Kidney (tissue), 13 donors: ENCODE measurements at regions not wholly inside any gene's neighbourhood (a gene's known extent, or its start where the extent isn't known, plus 50 kb on each side); places are given as distances from the start of the nearest gene placed in this dataset.

Source experiments
- DNase-seq, 5 donors: peaks; one replicate each; pipeline ENCODE4 v3.0.0-alpha.2; 2013 to 2020
- FAIRE-seq: peaks from 2 replicates; lab custom pipeline; 2012; peaks lifted over from hg19 to GRCh38; lab: Jason Lieb, UNC
- H3K27ac ChIP-seq, 2 donors: one replicate each; pipeline ENCODE4 v1.7.0; 2013; ENCODE audit warnings: low read depth in 2 of 2, low read length in 2 of 2, inconsistent platforms in 1 of 2
- H3K27me3 ChIP-seq: one replicate; pipeline ENCODE4 v1.7.1; 2013; ENCODE audit warnings: low read length, inconsistent platforms; ENCODE audit not compliant: control insufficient read depth, insufficient read depth
- H3K36me3 ChIP-seq, 3 donors: one replicate each; pipeline versions ENCODE4 v1.7.0 to v1.7.1; 2013; ENCODE audit warnings: low read length in 3 of 3, control low read depth in 1 of 3, inconsistent platforms in 1 of 3; ENCODE audit not compliant: insufficient read depth in 3 of 3, control insufficient read depth in 2 of 3
- H3K4me1 ChIP-seq, 3 donors: one replicate each; pipeline versions ENCODE4 v1.7.0 to v1.7.1; 2013; ENCODE audit warnings: low read length in 3 of 3, inconsistent platforms in 1 of 3, low read depth in 1 of 3; ENCODE audit not compliant: control insufficient read depth in 2 of 3, insufficient read depth in 2 of 3
- H3K4me3 ChIP-seq, 3 donors: one replicate each; pipeline versions ENCODE4 v1.7.0 to v1.8.1; 2013; ENCODE audit warnings: low read length in 3 of 3, control low read depth in 1 of 3, inconsistent platforms in 1 of 3
- H3K9ac ChIP-seq, 3 donors: one replicate each; pipeline versions ENCODE4 v1.7.0 to v1.7.1; 2013; ENCODE audit warnings: low read length in 3 of 3, control low read depth in 1 of 3, inconsistent platforms in 1 of 3
- H3K9me3 ChIP-seq, 3 donors: one replicate each; pipeline versions ENCODE4 v1.7.0 to v1.7.1; 2013; ENCODE audit warnings: low read length in 3 of 3, control low read depth in 1 of 3, inconsistent platforms in 1 of 3; ENCODE audit not compliant: control insufficient read depth in 2 of 3, insufficient read depth in 1 of 3
- intact Hi-C: fragments of 100-400 bp; cut with DNase I; formaldehyde crosslinking; loops from one replicate; pipeline ENCODE4 v1.11.1; 2022
- TF ChIP-seq, protein P1 (sequence below): IDR thresholded peaks from 3 replicates; pipeline ENCODE4 v1.5.1; 2012; ENCODE audit warnings: mild to moderate bottlenecking, moderate library complexity, borderline replicate concordance; ENCODE audit not compliant: insufficient read depth; ENCODE audit errors: extremely low read depth
- donor health status: control.
- donor health status: control.
- donor health status: control.
- donor health status: control.
- donor health status: control.
- donor health status: DM: yes; HTN: yes; CAD: no.
- donor health status: Normal renal cell carcinoma (clear cell type).

DNA sequence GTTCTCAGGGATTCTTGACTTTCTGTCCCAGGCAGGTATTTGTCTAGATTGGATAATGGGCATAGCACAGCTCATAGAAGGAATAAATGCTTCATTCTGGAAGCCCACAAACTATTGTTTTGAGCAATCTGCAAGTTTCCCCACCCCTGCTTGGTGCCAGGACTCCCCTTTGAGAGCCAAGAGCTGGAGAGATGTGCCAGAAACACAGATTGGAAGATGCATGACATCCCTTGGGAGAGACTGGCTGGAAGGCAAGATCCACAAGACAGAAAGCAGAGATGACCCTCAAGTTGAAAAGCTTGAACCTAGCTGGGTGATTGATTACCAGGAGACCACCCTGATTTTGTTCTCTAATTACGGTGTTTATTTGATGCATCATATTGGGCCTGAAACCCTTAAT lies 89.2 kb upstream of the E2F8 start:
- Histone ChIP-seq H3K4me1 (no peaks in the 10 kb centered on the region), H3K27ac (no peak overlapping the region)
- TF ChIP-seq, protein P1, sequence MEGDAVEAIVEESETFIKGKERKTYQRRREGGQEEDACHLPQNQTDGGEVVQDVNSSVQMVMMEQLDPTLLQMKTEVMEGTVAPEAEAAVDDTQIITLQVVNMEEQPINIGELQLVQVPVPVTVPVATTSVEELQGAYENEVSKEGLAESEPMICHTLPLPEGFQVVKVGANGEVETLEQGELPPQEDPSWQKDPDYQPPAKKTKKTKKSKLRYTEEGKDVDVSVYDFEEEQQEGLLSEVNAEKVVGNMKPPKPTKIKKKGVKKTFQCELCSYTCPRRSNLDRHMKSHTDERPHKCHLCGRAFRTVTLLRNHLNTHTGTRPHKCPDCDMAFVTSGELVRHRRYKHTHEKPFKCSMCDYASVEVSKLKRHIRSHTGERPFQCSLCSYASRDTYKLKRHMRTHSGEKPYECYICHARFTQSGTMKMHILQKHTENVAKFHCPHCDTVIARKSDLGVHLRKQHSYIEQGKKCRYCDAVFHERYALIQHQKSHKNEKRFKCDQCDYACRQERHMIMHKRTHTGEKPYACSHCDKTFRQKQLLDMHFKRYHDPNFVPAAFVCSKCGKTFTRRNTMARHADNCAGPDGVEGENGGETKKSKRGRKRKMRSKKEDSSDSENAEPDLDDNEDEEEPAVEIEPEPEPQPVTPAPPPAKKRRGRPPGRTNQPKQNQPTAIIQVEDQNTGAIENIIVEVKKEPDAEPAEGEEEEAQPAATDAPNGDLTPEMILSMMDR = no peak

DNA sequence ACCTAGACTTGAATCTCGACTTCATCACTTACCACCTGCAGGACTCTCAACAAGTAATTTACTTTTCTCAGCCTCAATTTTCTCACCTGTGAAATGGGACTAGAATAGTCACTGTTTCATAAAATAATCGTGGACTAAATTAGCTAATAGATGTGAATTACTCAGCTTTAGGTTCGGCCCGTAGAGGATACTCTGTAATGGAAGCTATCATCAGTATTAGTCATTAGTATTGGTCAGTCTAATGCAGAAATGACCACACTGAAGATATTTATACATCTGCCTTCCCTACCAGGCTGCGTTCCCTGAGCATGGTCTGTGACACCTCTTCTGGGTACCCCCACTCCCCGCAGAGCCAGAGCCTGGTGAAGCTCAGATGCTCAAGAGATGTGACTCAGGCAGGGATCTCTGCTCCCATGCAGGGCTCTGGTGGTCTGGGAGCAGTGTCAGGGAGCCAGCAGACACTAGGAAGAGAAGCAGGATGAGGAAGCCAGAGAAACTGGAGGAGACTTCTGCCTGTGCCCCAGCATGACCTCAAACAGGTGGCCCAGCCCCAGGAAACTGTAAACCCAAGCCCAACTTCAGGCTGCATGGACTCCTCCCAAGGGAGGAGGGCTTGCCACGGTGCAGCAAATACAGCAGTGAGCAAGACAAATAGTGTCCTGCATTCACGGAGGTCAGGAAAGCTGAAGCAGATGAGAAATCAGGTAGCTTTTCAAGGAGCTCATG lies 88.0 kb upstream of the E2F8 start:
- Histone ChIP-seq H3K9ac (no peak overlapping the region), H3K9me3 (no peaks in the 10 kb centered on the region), H3K4me1 (no peaks in the 10 kb centered on the region), H3K27ac (no peak overlapping the region), H3K4me3 (no peak overlapping the region), H3K36me3 (no peaks in the 10 kb centered on the region), H3K27me3 (peaks cover 3% of the 10 kb centered on the region)
- TF ChIP-seq, protein P1 = no peak
- FAIRE-seq (no peak), DNase-seq (no peak)
- intact Hi-C loops = no loop called here

More for the DNA sequence above, 89.2 kb upstream of the E2F8 start:
- DNase-seq (no peak), FAIRE-seq (no peak)
- no peaks in the 10 kb centered on the region for H3K9me3 ChIP-seq
- no peak overlapping the region for H3K4me3 ChIP-seq
- H3K36me3 ChIP-seq = no peaks in the 10 kb centered on the region
- peaks cover 3% of the 10 kb centered on the region for H3K27me3 ChIP-seq
- H3K9ac ChIP-seq = no peak overlapping the region
- intact Hi-C loops = no loop called here

DNA sequence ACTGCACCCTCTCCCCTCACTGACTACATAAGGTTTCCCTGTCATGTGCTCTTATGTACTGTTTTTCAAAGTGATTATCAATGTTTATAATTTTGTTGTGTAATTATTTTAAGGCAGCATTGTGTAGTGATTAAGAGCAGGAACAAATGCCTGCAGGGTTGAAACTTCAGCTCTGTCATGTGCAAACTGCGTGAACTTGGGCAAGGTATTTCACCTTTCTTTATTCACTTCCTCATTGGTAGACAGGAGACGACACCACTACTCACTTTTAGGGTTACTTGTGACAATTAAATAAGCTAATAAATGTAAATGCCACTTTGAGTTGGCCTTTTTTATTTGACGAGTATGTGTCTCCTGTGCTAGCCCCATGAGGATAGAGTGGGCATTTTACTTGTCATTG lies 86.5 kb upstream of the E2F8 start:
- no peaks in the 10 kb centered on the region for H3K9me3 ChIP-seq
- H3K27me3 ChIP-seq = peaks cover 3% of the 10 kb centered on the region
- H3K4me1 ChIP-seq = no peaks in the 10 kb centered on the region
- no peak for DNase-seq
- TF ChIP-seq, protein P1 = no peak
- FAIRE-seq = no peak
- no peaks in the 10 kb centered on the region for H3K36me3 ChIP-seq
- intact Hi-C loops = no loop called here
- no peak overlapping the region for H3K27ac ChIP-seq
- no peak overlapping the region for H3K9ac ChIP-seq
- H3K4me3 ChIP-seq = no peak overlapping the region

DNA sequence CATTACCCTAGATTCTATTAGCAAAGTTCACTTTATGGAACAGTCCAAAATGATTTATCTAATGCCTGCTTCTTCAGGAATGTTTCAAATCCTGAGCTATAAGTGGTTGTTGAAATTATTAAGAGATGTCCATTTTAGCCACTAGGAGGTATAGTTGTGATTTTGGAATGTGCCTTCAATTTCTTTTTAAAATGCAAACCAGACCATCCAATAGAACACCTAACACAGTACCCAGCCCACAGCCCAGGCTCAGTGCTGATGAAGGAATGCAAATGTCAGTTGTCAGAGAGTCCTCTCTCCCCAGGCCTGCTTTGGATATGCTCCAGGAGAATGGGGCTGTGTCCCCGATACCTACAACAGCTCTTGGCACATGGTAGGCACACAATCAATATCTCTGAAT lies 85.8 kb upstream of the E2F8 start:
- DNase-seq (no peak), FAIRE-seq (no peak)
- no peaks in the 10 kb centered on the region for H3K36me3 ChIP-seq

More for the DNA sequence above, 85.8 kb upstream of the E2F8 start:
- Histone ChIP-seq H3K27me3 (peaks cover 3% of the 10 kb centered on the region), H3K9me3 (no peaks in the 10 kb centered on the region), H3K9ac (no peak overlapping the region), H3K27ac (no peak overlapping the region), H3K4me1 (no peaks in the 10 kb centered on the region), H3K4me3 (no peak overlapping the region)
- intact Hi-C loops = no loop called here
- TF ChIP-seq, protein P1 = no peak
